SIG-M5 treated with dmso at 0.1 percent for 504 hours (cell line): ENCODE measurements at regions not wholly inside any gene's neighbourhood (a gene's known extent, or its start where the extent isn't known, plus 50 kb on each side); places are given as distances from the start of the nearest gene placed in this dataset.

ENCODE experiments used
- DNase-seq: peaks from one replicate; lab custom pipeline; 2025; ENCODE audit not compliant: unreplicated experiment; lab: John Stamatoyannopoulos, UW

DNA sequence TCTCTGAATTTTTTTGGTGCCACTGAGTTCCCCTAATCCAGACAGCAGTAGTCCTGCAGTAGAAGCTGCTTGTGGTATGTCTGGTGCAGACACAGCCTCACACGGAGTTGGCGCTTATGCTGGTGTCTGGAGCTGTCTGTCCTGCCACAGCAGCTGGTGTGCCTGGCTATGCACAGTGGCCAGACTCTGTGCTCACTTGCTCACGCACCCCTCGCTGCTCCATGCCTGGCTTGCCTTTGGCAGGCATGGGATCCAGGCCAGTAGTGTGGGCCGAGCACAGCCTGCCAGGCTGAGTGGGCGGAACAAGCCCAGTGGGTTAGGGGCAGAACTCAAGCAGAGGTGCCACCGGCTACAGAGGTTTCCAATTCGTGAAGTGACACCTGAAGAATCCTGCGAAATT, 845.9 kb upstream of the PCDH9 start:
- DNase-seq = no peak

DNA sequence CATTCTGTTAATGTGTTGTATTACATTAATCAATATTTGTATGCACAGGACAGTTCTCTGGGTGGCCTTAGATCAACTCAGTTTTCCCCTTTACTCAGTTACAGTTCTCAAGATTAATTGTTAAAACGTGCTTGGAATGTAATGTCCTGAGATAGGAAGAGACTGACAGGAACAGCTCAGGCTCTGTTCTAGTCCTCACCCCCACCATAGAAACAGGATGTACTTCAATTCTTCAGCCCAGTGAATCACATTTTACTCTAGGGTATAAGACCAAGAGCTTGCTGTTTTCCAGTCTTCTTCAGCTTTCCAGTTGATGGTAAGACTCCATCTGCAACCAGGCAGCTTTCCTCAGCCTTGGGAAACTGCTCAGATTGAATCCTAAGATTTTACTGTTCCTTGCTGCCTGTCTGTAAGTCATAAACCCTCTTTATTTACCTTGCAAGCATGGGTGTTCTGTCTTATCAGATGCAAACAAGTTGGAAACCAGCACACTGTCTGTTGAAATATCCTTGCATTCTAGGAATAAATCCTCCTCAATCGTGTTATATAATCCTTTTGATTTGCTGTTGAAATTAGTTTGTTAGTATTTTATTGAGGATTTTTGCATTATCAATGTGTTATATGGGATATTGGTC, 836.9 kb upstream of the PCDH9 start:
- no peak for DNase-seq

DNA sequence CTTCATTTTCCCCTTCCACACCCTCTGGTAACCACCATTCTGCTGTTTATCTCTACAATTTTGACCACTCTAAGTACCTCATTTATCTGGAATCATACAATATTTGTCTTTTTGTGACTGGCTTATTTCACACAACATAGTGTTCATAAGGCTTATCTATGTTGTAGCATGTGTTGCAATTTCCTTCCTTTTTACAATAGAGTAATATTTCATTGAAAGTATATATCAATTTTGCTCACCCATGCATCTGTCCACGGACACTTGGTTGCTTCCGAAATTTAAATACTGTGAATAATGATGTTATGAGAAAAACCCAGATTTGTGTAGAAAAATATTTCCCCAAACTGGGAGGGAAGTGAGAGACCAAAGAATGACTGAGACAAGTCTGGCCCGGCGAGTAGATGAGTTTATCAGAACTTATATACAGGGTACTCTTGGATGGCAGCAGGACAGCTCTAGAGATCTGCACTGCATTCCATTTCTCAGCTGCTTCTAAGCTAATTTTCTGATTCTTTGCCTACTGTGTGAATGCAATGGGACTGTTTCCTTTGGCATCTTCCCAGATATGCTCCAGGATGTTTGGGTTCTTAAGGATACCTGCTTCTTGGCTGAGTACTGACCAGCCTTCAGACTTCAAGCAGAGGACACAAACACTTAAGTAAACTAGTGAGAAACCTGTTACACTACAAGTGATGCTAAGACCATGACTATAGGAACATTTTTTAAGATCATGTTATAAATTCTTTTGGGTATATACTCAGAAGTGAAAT, 834.0 kb upstream of the PCDH9 start:
- DNase-seq = no peak

DNA sequence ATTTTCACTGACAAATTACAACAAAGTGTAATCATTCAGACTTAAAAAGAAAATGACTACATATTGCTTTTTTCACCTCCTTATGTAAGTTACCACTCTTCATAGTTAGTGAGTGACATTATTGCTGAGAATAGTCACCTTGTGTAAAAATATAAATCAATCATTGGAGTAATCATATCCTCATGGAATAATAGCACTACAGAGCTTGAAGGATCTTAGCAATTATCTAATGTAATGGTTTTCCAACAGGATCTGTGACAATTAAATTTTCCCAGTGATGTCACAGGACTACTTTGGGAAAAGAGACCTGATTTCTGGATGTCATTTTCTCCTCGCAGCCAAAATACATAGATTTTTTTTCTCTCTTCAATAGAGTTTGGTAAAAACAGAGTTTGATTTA, 833.0 kb upstream of the PCDH9 start:
- no peak for DNase-seq

DNA sequence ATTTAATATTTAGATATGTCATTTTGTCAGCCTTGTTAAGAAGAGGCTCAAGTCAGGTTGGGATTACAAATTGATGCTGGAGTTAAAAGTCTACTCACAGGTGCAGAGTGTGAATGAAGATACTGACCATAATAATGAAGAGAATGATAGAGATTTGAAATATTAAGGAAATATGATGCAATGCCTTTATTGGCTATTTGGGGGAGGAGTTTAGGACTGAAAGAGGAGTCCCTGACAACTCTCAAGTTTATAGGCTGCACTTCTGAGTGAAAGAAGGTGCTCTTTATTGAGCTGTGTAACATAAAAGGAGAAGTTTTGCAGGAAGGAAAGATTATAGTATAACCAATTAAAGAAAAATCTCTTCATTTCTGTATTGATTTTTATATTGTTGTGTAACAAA, 827.7 kb upstream of the PCDH9 start:
- no peak for DNase-seq

DNA sequence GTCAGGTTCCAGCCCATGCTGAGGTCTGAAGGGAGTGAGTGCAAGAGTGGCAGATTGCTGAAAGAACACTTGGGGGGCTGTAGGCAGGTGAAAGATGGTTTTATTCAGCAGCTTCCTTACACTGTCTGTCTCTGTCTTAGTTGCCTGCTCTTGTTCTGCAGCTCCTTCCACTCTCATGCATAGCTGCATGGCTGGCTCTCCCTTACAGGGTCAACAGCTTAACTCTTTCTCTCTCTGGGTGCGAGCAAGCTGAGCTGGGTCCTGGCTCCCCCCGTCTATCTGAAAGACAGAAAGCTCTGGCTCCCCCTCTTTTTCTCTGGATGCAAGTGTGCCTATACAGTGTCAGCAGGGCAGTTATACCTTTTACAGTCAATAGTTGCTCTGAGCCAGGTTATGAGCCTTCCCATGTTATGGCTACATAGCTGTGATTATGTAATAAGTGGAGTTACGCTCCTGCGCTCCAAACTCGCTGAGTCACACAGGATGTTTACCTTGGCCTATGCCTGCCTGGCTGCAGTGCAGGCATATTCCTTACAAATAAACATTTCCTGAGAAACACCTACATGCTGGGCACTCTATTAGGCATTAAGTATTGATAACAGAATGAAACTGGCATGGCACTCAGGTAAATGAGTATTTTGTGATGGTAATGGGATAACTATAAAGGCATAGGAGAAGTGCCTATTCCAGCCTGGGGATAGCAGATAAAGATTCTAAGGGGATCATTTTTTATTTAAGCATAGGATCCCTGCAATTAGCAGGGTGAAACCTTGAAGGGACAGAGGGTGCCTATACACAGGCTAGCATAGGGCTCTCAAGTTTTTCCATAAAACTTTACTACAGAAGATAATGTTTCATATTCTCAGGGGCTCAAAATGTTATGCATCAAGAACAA, 826.9 kb upstream of the PCDH9 start:
- DNase-seq = no peak

DNA sequence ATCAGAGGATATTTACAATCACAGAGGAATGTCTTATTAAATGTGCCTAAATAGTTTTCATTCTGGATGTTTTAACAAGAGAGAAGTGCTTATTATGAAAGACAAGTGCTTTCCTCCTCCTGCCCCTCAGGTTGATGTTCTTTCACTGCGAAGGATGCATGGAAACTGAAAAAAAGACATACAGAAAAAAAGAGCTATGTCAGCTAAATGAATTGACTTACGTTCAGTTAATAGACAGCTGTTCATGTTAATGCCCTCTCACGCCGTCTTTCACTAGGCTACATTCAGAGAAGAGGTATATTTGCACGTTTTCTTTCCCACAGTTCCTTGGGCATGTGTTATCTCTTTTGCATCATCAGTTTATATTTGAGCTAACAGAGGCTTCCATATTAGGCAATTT, 821.8 kb upstream of the PCDH9 start:
- DNase-seq = no peak

DNA sequence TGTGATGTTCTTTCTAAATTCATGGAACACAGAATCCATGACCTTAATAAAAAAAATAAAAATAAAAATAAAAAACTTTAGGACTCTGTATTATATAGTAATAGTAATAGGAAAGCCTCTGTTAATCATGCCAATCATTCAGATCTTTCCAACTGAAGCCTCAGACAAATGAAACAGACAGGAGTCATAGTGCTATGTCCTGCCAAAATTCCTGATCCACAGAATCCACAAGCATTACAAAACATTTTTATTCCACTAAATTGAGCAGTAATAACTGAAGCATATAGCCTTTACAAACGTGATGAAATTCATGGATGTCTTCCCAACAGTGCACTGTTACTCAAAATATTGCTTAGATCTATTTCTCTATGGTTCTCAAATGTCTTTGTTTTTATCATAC, 820.6 kb upstream of the PCDH9 start:
- no peak for DNase-seq

DNA sequence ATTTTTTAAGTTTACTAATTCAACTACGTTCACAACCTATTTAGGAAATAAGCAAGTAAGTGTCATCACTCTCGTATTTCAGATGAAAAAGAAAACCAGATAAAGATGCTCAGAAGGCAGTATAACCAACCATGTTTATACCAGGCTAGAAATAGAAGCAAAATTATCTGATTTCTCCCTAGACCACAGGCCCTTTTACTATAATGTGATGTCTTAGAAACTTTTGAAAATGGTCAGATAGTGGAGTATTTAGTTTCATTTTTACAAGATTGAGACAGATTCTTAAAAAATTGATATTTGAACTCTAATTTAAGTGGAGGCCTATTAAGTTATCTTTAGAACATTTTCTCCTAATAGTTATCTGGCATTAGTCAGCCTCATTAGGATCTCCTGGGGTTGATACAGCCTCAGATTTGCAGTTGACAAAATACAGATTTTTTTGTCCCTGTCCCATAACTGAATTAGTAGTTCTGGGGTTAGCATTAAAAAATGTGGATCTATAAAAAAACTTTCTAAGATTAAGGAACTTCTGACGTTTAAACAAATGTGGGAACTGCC, 818.7 kb upstream of the PCDH9 start:
- no peak for DNase-seq

DNA sequence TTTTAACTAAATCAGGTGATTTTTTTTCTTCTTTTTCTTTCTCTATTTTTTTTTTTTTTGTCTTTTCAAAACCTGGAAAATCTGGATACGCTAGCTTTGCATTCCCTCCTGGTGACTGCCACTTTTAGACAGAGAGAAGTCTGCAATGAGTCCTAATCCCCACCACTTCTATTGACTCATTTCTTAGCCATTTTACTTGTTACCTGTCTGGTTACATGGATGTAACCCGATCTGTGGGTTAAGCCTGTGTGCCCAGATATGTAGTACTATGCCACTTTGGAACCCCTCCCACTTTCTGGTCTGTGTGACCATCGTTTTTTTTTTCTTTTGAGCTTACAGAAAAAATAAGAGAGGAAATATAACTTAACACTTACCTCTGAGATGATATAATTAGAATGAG, 817.8 kb upstream of the PCDH9 start:
- DNase-seq = no peak

DNA sequence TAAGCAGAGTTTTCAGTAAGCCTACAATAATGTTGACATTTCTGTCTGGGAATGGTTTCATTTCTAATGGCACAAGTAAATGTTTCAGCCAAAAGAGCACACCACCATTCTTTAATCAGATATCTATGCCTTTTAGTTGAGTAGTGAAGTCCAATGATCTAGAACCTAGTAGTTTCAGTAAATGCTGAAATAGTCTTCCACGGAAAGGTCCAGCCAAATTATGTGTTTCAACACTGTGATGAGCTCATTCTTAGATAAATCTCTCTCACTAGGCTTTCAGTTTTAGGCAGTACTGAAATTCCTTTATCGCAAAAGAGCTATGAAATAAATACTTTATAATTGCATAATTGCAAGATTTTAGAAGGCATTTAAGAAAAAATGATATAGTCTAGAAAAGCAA, 816.8 kb upstream of the PCDH9 start:
- no peak for DNase-seq

DNA sequence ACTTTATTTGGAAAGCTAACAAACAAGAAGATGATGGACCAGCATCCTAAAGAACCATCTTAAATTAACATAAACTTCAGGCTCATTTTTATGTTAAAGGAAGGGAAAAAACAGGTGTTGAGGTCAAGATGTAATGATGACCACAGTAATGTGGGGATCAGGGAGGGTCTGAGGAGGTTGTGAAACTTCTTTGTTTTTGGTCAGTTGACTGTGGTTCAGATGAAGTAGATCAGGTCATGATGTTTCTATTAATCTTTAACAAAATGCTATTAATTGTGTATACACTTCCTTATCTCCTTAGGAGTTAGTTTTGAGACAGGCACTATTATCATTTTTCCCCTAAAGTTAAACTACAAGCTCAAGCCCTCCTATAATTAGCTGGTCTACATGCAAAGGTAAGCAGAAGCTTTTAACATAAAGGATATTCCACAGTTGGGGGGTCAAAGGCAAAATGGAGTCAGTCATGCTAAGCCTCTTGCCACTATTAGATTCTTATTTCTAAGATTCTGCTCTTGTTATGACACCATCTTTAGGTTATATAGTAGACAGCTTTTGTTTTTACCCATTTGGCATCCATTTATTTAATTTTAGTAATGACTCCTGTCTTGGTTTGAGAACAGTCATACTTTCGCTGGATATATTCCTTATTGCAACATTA, 800.1 kb upstream of the PCDH9 start:
- DNase-seq = no peak

DNA sequence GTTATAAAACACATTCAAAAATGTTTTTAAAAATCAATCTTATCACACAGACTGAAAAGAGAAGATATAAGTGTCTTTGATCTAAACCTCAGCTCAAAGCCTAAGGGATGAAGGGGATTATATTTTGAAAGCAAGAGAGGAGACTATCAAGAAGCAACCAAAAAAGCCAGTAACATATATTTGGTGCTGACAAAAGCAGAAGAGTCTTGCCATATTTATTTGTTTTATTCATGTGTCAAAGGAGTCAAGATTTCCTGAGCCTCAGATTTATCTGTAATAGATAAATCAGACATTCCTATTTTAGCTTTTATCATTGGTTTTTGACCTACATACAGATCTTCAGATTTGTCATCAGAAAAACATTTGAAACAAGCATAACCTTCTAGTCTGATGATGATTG, 798.6 kb upstream of the PCDH9 start:
- no peak for DNase-seq

DNA sequence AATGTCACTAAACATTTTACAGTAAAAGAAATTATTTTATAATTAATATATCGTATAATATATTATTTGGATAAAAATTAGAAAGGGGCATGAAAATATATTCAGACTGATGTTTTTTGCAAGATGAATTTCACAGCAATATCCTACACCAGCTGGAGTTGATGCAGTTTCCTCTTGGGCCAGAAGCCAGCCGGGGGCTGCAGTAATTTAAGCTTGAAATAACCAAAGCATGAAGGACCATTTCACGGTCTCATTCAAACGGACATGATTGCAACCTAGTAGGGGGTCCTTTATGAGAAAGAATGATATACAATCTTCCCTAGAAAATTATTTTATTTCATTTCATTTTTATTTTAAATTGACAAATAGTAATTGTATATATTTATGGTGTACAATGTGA, 797.2 kb upstream of the PCDH9 start:
- DNase-seq = no peak

DNA sequence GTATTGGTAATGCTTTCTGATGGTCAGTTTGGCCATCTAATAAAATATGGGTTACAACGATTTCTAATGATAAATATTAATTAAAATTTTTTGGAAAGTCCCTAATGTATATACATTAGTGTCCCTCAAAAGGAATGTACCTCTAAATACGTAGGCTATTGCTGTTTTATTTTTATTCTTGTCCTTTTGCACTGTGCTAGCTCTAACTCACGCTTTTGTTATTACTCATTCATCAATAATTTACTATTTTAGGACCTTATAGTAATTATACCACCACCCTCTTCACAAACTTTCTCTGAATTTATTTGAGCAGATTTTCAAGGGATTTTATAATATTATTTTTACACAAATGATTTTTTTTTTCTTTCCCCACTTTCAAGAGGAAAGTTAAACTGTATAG, 795.9 kb upstream of the PCDH9 start:
- DNase-seq = no peak

DNA sequence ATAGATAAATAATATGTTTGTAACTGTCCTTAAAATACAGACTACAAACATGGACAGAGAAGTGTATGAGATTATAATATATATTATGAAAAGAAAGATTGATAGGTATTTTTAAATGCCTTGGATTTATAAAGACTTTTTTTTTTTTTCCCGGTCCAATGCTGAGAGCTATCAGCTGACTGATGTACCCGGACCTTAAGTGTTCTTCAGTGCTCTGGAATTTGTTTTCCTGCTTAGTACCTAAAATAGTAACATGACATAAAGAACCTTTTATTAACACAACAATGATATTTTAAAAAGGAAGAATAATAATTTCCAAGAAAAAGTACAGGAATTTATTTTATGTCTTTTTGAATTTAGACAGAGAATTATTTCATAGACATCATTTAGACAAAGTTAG, 795.5 kb upstream of the PCDH9 start:
- DNase-seq = no peak

DNA sequence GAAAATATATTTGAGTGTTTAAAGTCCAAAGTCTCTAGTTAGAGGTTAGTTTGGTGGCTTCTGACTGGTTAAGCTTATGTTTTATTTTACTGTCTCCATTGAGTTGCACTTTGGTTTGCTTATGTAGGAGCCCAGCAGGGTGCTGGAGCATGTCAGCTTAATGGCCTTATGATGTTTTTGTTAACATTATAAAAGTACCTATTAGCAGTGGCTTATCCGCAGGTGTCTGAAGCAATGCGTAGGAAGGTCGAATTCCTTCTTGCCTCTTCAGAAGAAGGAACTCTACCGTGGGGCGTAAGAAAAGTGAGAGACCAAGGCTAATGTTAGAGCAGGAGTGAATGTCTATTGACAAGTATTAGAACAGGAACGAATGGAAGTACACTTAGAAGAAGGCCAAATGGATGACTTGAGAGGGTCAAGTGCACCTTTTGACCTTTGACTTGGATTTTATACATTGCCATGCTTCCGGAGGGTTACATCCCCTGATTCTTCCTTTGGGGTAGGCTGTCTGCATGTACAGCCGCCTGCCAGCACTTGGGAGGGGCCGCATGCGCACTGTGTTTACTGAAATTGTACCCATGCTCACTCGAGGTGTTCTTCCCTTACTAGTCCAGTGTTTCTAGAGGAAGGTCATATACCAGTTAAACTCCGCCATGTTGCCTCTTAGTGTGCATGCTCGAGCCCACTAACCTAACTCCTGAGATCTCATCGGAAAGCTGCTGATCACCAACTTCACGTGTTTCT, 793.9 kb upstream of the PCDH9 start:
- no peak for DNase-seq

DNA sequence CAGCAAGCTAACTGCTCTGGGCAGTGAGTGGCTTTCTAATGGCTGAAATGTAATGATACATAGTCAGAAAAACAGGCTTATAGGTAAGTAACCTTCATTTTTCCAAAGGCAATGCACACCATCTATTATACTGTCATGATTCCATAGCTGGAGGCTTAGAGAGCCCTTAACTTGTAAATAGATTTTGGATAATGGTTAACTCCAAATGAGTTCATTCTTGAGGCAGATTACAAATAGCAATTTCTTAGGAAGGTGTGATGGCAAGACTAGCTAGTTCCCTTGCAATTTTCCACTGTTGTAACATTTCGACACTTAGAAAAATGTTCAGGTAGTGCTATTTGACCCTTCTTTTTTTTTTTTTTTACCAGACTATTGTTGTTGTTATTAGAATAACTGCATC, 789.8 kb upstream of the PCDH9 start:
- DNase-seq = no peak

DNA sequence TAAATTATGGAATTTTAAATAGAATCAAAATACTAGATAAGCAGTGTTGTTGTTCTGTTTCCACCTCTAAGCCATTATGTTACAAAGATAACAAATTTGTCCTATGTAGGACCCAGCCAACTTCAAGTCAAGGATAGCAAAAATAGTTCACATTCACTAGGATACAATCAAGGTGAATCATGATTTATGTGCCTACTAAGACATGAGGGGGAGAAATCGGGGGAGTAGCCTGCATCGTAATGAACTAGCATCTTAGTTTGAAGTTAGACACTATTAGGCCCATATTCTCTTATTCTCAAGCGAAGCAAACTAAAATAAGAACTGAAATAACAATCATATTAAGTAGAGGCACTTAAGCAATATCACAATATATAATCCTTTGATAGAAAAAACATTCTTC, 779.4 kb upstream of the PCDH9 start:
- no peak for DNase-seq

DNA sequence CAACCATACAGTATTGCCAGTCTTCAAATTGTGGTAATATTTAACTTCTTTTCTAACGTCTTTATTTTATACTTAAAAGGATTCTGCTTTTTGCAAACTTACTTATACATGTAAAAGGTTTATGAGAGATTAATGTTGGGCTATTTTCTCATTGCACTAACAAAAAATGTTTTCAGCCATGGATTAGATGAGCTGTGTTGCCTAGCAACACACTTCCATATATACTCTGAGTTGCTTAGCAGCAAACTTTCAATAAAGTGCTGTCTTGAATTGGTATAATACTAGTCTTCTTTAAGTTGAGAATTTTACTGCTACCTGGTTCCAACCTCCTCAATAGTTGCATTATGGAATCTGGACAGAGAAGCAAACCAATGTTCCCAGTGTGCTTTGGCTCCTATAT, 777.4 kb upstream of the PCDH9 start:
- no peak for DNase-seq

DNA sequence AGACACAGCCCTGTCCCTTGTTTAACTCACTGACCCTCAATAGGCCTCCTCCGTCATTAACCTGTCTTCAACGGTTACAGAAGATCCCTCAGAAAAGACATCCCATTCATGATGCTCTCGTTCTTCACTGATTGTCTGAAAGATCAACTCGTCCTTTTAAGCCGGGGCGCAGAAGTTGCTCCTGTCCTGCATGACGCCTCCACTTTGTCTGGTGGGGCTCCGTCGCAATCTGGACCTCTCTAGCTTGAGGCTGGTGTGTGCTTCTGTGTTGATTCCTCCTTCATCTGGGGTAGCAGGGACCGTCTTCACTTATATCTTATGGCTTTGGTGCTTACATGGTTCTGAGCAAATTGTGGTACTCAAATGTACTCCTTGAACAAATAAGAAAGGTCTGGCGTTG, 766.0 kb upstream of the PCDH9 start:
- DNase-seq = no peak
